ENCODE measurements at regions not wholly inside any gene's neighbourhood (a gene's known extent, or its start where the extent isn't known, plus 50 kb on each side); places are given as distances from the start of the nearest gene placed in this dataset.

GRCh38 chr2:217260441-217261115, 400.7 kb upstream of the TNP1 start:
- TF ChIP-seq CTCF (IDR thresholded peaks at IDR 0.05) (no peak), POLR2A (IDR thresholded peaks at IDR 0.05) (no peak), POLR2AphosphoS5 (IDR thresholded peaks at IDR 0.05) (no peak)
